ENCODE measurements at regions not wholly inside any gene's neighbourhood (a gene's known extent, or its start where the extent isn't known, plus 50 kb on each side); places are given as distances from the start of the nearest gene placed in this dataset.

DNA sequence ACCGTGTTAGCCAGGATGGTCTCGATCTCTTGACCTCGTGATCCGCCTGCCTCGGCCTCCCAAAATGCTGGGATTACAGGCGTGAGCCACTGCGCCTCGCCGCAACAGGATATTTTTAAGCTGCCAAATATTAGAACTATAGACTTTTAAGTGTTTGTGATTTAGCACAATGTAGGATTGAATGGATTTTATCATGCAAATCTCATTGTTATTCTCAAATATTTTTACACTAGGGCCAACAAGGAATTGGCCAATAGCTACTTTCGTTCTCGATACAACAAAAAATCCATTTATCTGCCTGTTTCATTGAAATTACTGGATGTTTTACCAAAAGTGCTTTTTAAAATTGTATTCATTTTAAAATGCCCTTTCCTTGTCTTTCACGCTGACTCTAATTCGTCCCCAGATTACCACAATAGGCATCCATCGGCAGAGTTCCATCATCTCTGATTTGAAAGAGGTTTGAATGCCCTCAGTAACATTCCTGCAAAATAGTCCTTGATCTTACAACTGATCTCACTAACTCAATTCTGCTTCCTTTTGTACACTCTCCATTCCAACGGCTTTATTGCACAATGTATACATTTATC, 99.6 kb upstream of the ROBO2 start:
- TF ChIP-seq, protein P1, sequence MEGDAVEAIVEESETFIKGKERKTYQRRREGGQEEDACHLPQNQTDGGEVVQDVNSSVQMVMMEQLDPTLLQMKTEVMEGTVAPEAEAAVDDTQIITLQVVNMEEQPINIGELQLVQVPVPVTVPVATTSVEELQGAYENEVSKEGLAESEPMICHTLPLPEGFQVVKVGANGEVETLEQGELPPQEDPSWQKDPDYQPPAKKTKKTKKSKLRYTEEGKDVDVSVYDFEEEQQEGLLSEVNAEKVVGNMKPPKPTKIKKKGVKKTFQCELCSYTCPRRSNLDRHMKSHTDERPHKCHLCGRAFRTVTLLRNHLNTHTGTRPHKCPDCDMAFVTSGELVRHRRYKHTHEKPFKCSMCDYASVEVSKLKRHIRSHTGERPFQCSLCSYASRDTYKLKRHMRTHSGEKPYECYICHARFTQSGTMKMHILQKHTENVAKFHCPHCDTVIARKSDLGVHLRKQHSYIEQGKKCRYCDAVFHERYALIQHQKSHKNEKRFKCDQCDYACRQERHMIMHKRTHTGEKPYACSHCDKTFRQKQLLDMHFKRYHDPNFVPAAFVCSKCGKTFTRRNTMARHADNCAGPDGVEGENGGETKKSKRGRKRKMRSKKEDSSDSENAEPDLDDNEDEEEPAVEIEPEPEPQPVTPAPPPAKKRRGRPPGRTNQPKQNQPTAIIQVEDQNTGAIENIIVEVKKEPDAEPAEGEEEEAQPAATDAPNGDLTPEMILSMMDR (IDR thresholded peaks at IDR 0.05; ENCODE audit: insufficient read depth, low read length) = no peak
- no peak for DNase-seq (ENCODE audit: low read depth)
- H3K4me3 ChIP-seq (ENCODE audit: low read depth, low read length) = no peak overlapping the region

DNA sequence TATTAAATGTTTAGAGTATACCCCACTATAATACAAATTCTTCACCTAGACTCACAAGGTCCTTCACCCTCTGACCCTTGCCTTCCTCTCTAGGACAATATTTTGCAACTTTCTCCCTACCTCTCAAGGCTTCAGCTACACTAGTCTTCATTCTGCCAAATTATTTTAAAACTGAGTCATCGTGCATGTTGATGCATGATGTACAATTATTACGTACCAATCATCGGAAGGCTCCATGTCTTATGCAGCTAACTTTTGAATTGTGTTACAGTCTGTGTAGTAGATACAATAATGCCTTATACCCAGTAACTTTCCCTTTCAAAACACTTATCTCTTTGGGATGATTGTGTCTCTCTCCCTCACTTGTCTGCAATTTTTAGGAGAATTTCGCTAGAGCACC, 98.5 kb upstream of the ROBO2 start:
- TF ChIP-seq, protein P1 (IDR thresholded peaks at IDR 0.05; ENCODE audit: insufficient read depth, low read length) = no peak
- no peak for DNase-seq (ENCODE audit: low read depth)
- no peak overlapping the region for H3K4me3 ChIP-seq (ENCODE audit: low read depth, low read length)

DNA sequence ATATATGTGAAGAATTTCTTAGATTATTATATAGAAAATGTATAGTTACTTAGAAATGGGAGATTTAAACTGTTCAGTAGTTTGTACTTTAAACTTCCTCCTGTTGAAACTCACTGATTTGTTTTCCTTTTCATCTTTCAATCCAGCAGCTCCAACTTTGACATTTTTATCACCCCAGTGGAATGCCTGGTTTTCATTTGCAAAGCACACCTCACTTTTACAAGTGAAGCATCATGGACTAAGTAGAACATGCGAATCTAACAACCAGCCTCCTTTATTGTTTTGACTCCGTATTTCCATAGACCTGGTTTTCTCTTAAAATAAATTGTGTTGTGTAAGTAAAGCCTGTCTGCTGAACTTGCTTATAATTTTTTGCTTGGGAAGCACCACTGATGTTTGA, 97.8 kb upstream of the ROBO2 start:
- H3K4me3 ChIP-seq (ENCODE audit: low read depth, low read length) = no peak overlapping the region
- DNase-seq (ENCODE audit: low read depth) = no peak
- TF ChIP-seq, protein P1 (IDR thresholded peaks at IDR 0.05; ENCODE audit: insufficient read depth, low read length) = no peak

DNA sequence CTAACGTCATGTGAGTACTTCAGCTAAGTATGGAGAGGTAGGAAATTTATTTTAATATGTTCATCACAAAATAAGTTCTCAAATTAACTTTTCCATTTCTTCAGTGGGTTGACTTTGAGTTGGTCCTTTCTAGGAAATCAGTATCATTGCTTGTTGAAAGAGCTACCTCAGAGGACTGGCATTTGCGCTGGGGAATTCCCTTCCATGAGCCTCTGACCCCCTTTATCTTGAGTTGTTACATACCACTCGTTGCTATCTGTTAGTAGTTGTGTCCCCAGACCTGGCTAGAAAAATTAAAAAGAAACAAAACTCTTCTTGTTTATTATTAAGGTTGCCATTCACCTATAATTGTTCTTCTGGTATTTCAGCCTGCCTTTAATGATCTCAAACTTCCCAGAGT, 96.8 kb upstream of the ROBO2 start:
- TF ChIP-seq, protein P1 (IDR thresholded peaks at IDR 0.05; ENCODE audit: insufficient read depth, low read length) = no peak
- no peak overlapping the region for H3K4me3 ChIP-seq (ENCODE audit: low read depth, low read length)
- no peak for DNase-seq (ENCODE audit: low read depth)

DNA sequence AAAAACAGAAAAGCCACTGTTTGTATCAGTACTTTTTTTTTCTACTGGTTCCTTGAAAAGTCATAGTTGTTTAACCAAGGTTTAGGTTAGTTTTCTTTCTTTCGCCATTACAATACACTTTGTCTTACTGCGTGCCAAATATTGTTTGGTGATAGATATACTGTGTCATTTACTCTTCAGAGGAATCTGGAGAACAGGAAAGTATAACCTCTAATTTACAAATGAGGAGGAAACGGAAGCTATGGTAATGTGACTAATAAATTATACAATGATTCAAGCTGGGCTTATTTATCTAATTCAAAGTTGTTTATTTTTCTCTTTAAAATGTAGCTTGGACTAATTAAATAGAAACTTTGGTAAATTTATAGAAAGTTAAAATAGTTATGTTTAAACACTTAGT, 96.2 kb upstream of the ROBO2 start:
- no peak for DNase-seq (ENCODE audit: low read depth)

DNA sequence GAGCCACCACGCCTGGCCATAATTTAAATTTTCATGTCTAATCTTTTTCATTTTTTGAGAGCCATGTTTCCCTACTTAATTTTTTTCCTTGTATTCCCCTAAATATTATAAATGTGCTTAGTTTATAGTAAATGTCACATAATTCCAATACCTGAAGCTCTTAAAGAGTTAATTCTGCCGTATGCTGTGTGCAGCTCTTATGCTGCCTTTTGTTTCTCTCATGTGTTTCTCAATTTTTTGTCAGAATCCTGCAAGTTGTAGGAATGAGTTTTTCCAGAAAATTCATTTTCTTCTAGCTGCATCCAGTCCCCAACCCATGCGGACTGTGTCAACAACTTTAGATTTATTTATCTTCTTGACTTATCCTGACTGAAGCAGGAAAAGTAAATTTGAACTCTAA, 90.9 kb upstream of the ROBO2 start:
- DNase-seq (ENCODE audit: low read depth) = no peak
- no peak overlapping the region for H3K4me3 ChIP-seq (ENCODE audit: low read depth, low read length)
- TF ChIP-seq, protein P1 (IDR thresholded peaks at IDR 0.05; ENCODE audit: insufficient read depth, low read length) = no peak

More for the DNA sequence above, 96.2 kb upstream of the ROBO2 start:
- TF ChIP-seq, protein P1 (IDR thresholded peaks at IDR 0.05; ENCODE audit: insufficient read depth, low read length) = no peak
- no peak overlapping the region for H3K4me3 ChIP-seq (ENCODE audit: low read depth, low read length)

DNA sequence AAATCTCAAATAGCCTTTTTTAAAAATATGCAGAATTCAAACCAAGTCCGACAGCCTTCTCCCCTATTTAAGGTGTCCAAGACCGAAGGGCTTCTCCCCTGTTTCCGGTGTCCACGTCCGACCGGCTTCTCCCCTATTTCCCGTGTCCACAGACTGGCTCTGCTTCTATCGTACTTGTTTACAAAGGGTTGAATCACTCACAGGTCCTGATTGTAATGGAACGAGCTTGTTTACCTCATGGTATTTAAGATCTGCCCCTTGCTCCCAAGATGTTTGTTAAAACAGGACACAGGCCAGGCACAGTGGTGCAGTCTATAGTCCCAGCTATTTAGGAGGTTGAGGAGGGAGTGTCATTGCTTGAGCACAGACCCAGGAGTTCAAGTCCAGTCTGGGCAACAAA, 90.4 kb upstream of the ROBO2 start:
- TF ChIP-seq, protein P1 (IDR thresholded peaks at IDR 0.05; ENCODE audit: insufficient read depth, low read length) = no peak
- no peak overlapping the region for H3K4me3 ChIP-seq (ENCODE audit: low read depth, low read length)
- DNase-seq (ENCODE audit: low read depth) = no peak

All from fibroblast of the aortic adventitia (primary cell).